HEK293 (cell line): ENCODE measurements at regions not wholly inside any gene's neighbourhood (a gene's known extent, or its start where the extent isn't known, plus 50 kb on each side); places are given as distances from the start of the nearest gene placed in this dataset.
"Not testable (repeated sequence)": the region's sequence is repeated elsewhere in the genome, so short reads cannot be mapped to it uniquely, and the experiment has no call there.

Experiments used
- CTCF ChIA-PET: fragments of 350-600 bp; formaldehyde crosslinking; extraction: SDS; loops from one replicate; lab custom pipeline; 2021; ENCODE audit warnings: antibody characterized with exemption; lab: Yijun Ruan, JAX
- POLR2A ChIA-PET: fragments of 300-600 bp; formaldehyde crosslinking; extraction: SDS; loops from one replicate; lab custom pipeline; 2020; ENCODE audit warnings: antibody characterized with exemption, inconsistent platforms; lab: Yijun Ruan, JAX
- H3K27ac ChIP-seq: fragments of 200-500 bp; sonication (Bioruptor generic); 2 replicates; pipeline ENCODE4 v1.5.1; 2014; ENCODE audit warnings: low read depth, low read length, control low read depth, inconsistent platforms; ENCODE audit errors: extremely low read depth
- H3K36me3 ChIP-seq, 2 experiments: fragments of 200-500 bp in 1 of 2; sonication (Bioruptor generic) in 1 of 2; 1 replicate in 1 of 2; 2 replicates in 1 of 2; pipeline ENCODE4 v1.5.1; 2014 to 2017; ENCODE audit warnings: inconsistent platforms in 2 of 2, low read length in 2 of 2; ENCODE audit not compliant: control insufficient read depth in 2 of 2, insufficient read depth in 1 of 2
- H3K4me1 ChIP-seq: fragments of 200-500 bp; sonication (Bioruptor generic); 2 replicates; pipeline ENCODE4 v1.5.1; 2014; ENCODE audit warnings: mild to moderate bottlenecking, low read length, inconsistent platforms; ENCODE audit not compliant: control insufficient read depth, insufficient read depth
- H3K4me3 ChIP-seq: 2 replicates; pipeline ENCODE4 v1.5.1; 2011; ENCODE audit warnings: low read depth, mild to moderate bottlenecking, control low read depth, low read length, moderate library complexity
- H3K9me3 ChIP-seq: fragments of 200-500 bp; sonication (Bioruptor generic); 2 replicates; pipeline ENCODE4 v1.5.1; 2014; ENCODE audit warnings: low read depth, low read length, inconsistent platforms; ENCODE audit not compliant: control insufficient read depth, insufficient read depth
- KLF9 ChIP-seq: fragments of 450-650 bp; formaldehyde crosslinking; IDR thresholded peaks from 2 replicates; pipeline ENCODE4 v1.5.1; 2016; ENCODE audit warnings: missing biosample characterization, missing genetic modification characterization, low read depth
- OVOL3 ChIP-seq: fragments of 450-650 bp; formaldehyde crosslinking; IDR thresholded peaks from 2 replicates; pipeline ENCODE4 v1.5.1; 2016; ENCODE audit warnings: missing biosample characterization, missing genetic modification characterization
- SALL2 ChIP-seq: fragments of 450-650 bp; formaldehyde crosslinking; IDR thresholded peaks from 2 replicates; pipeline ENCODE4 v1.5.0; 2017; ENCODE audit warnings: missing biosample characterization, mild to moderate bottlenecking, missing genetic modification characterization, borderline replicate concordance
- SCRT1 ChIP-seq: fragments of 450-650 bp; formaldehyde crosslinking; IDR thresholded peaks from 2 replicates; pipeline ENCODE4 v1.5.1; 2016; ENCODE audit warnings: missing biosample characterization, missing genetic modification characterization, borderline replicate concordance
- SP2 ChIP-seq: fragments of 450-650 bp; formaldehyde crosslinking; IDR thresholded peaks from 2 replicates; pipeline ENCODE4 v1.5.1; 2016; ENCODE audit warnings: missing biosample characterization, missing genetic modification characterization
- ZBTB8A ChIP-seq: fragments of 450-650 bp; formaldehyde crosslinking; IDR thresholded peaks from 2 replicates; pipeline ENCODE4 v1.5.1; 2016; ENCODE audit warnings: missing biosample characterization, missing genetic modification characterization
- ZNF132 ChIP-seq: fragments of 450-650 bp; formaldehyde crosslinking; IDR thresholded peaks from 2 replicates; pipeline ENCODE4 v1.5.1; 2017; ENCODE audit warnings: missing biosample characterization, missing genetic modification characterization, borderline replicate concordance
- ZNF169 ChIP-seq: fragments of 450-650 bp; formaldehyde crosslinking; IDR thresholded peaks from 2 replicates; pipeline ENCODE4 v1.5.1; 2016; ENCODE audit warnings: missing biosample characterization, missing genetic modification characterization
- ZNF48 ChIP-seq: fragments of 450-650 bp; formaldehyde crosslinking; IDR thresholded peaks from 2 replicates; pipeline ENCODE4 v1.5.1; 2016; ENCODE audit warnings: missing biosample characterization, missing genetic modification characterization
- ZNF76 ChIP-seq: fragments of 450-650 bp; formaldehyde crosslinking; IDR thresholded peaks from 2 replicates; pipeline ENCODE4; 2016; ENCODE audit warnings: low read depth, missing biosample characterization, missing genetic modification characterization, borderline replicate concordance
- ZNF768 ChIP-seq: fragments of 450-650 bp; formaldehyde crosslinking; IDR thresholded peaks from 2 replicates; pipeline ENCODE4 v1.5.1; 2018; ENCODE audit warnings: missing biosample characterization, mild to moderate bottlenecking, missing genetic modification characterization
- ZNF791 ChIP-seq: fragments of 450-650 bp; formaldehyde crosslinking; IDR thresholded peaks from 2 replicates; pipeline ENCODE4 v1.5.1; 2016; ENCODE audit warnings: missing biosample characterization, missing genetic modification characterization
- TF ChIP-seq, protein P1 (sequence below): fragments of 450-650 bp; formaldehyde crosslinking; IDR thresholded peaks from 2 replicates; pipeline ENCODE4 v1.5.1; 2016; ENCODE audit warnings: missing biosample characterization, missing genetic modification characterization
- TF ChIP-seq, protein P2 (sequence below): fragments of 450-650 bp; formaldehyde crosslinking; IDR thresholded peaks from 2 replicates; pipeline ENCODE4 v1.5.1; 2016; ENCODE audit warnings: missing biosample characterization, missing genetic modification characterization, low read depth

DNA sequence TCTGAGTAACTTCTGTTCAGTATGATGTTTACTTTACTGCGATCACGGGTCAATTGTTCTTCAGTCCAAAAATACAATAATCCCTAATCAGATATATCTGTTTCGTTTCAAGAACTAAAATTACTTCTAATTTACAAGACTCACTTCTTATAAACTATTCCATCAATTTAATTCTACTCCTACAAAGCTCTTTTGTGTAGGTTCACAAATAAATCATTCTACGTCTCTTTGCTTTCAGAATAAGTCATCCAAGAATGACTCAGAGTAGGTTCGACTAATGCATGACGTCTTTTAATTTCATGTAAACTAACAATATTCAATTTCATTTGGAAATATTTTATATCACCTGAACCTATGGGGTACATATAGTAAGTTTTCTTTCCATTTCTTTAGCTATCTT is 571.9 kb downstream of the PCDH11X start:
- H3K27ac ChIP-seq, H3K9me3 ChIP-seq, CTCF ChIA-PET: not testable (repeated sequence)

DNA sequence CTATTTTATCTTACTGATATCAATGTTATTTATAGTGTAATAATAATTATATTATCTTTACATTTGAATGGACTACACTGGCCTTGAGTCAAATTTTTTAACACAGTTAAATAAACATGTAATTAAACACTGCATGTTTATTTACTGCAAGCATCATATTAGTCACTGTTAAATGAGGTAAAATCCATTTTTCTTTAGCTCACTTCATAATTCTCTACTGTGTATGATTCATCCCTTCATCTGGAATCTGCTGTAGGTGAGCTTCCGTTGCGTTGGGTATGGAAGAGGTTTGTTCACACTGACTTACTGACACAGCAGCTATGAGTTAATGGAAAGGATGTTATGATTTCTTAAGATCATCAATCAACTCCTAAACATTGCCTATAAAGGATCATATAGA is 572.3 kb downstream of the PCDH11X start:
- CTCF ChIA-PET = no interaction called here
- Histone ChIP-seq H3K4me3 (no peak overlapping the region), H3K27ac (no peak overlapping the region), H3K9me3 (no peaks in the 10 kb centered on the region), H3K4me1 (no peaks in the 10 kb centered on the region), H3K36me3 (no peaks in the 10 kb centered on the region)
- TF ChIP-seq SP2 (tag by site-specific recombination) = no peak
- no peak for TF ChIP-seq ZBTB8A (tag by site-specific recombination)
- TF ChIP-seq ZNF76 (tag by site-specific recombination) = no peak
- TF ChIP-seq SALL2 (tag by site-specific recombination) = no peak
- no peak for TF ChIP-seq ZNF791
- no peak for TF ChIP-seq ZNF132
- no peak for TF ChIP-seq KLF9 (tag by site-specific recombination)
- no peak for TF ChIP-seq ZNF48
- TF ChIP-seq SCRT1 (tag by site-specific recombination) = no peak
- no peak for TF ChIP-seq ZNF169 (tag by site-specific recombination)
- TF ChIP-seq, protein P1, sequence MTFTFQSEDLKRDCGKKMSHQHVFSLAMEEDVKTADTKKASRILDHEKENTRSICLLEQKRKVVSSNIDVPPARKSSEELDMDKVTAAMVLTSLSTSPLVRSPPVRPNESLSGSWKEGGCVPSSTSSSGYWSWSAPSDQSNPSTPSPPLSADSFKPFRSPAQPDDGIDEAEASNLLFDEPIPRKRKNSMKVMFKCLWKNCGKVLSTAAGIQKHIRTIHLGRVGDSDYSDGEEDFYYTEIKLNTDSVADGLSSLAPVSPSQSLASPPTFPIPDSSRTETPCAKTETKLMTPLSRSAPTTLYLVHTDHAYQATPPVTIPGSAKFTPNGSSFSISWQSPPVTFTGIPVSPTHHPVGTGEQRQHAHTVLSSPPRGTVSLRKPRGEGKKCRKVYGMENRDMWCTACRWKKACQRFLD (tag by site-specific recombination) = no peak
- TF ChIP-seq ZNF768 (tag by site-specific recombination) = no peak
- no peak for TF ChIP-seq OVOL3
- POLR2A ChIA-PET = no interaction called here

More for the DNA sequence above, 571.9 kb downstream of the PCDH11X start:
- TF ChIP-seq, protein P2, sequence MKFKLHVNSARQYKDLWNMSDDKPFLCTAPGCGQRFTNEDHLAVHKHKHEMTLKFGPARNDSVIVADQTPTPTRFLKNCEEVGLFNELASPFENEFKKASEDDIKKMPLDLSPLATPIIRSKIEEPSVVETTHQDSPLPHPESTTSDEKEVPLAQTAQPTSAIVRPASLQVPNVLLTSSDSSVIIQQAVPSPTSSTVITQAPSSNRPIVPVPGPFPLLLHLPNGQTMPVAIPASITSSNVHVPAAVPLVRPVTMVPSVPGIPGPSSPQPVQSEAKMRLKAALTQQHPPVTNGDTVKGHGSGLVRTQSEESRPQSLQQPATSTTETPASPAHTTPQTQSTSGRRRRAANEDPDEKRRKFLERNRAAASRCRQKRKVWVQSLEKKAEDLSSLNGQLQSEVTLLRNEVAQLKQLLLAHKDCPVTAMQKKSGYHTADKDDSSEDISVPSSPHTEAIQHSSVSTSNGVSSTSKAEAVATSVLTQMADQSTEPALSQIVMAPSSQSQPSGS (tag by site-specific recombination) = peak; percentile 9; the same call in 1 of the 2 replicates
- H3K4me3 ChIP-seq, H3K4me1 ChIP-seq, POLR2A ChIA-PET, H3K36me3 ChIP-seq: not testable (repeated sequence)
